GM10266 (cell line): ENCODE measurements at regions not wholly inside any gene's neighbourhood (a gene's known extent, or its start where the extent isn't known, plus 50 kb on each side); places are given as distances from the start of the nearest gene placed in this dataset.

Source experiments
- DNase-seq: peaks from one replicate; pipeline ENCODE4 v3.0.0; 2012; ENCODE audit errors: extremely low spot score
- CTCF ChIP-seq: IDR thresholded peaks from 2 replicates; pipeline ENCODE4 v1.5.1; 2012; ENCODE audit warnings: mild to moderate bottlenecking, low read depth; ENCODE audit not compliant: control insufficient read depth, insufficient read depth; ENCODE audit errors: missing control alignments

GRCh38 chr14:49362916-49363315, 223.3 kb downstream of the RPS29 start:
- no peak for TF ChIP-seq CTCF
- no peak for DNase-seq

- DNase-seq, result no peak
- no peak for TF ChIP-seq CTCF
Measured at GRCh38 chr14:49339130-49339529, 247.1 kb downstream of the RPS29 start.

GRCh38 chr14:49319810-49320209, 266.4 kb downstream of the RPS29 start:
- TF ChIP-seq CTCF, result no peak
- DNase-seq, result no peak

GRCh38 chr14:49315570-49315969, 270.6 kb downstream of the RPS29 start:
- no peak for TF ChIP-seq CTCF
- no peak for DNase-seq

GRCh38 chr14:49314737-49315136, 271.4 kb downstream of the RPS29 start:
- no peak for DNase-seq
- no peak for TF ChIP-seq CTCF

GRCh38 chr14:49313108-49313507, 273.1 kb downstream of the RPS29 start:
- DNase-seq, result no peak
- TF ChIP-seq CTCF, result no peak

GRCh38 chr14:49310298-49310697, 275.9 kb downstream of the RPS29 start:
- DNase-seq, result no peak
- TF ChIP-seq CTCF, result no peak
